Memory B cell (primary cell): ENCODE measurements at regions not wholly inside any gene's neighbourhood (a gene's known extent, or its start where the extent isn't known, plus 50 kb on each side); places are given as distances from the start of the nearest gene placed in this dataset.

Source experiments
- ATAC-seq: fragments of 150-1000 bp; cut with Tn5 transposase; 2 replicates; pipeline ENCODE4 v1.10.0; 2021; ENCODE audit warnings: low read depth, mild to moderate bottlenecking, moderate library complexity
- DNase-seq, 2 donors: peaks; one replicate each; pipeline ENCODE4 v3.0.0; 2022; ENCODE audit warnings: low spot score in 2 of 2
- H3K27ac Mint-ChIP-seq: one replicate; pipeline ENCODE4 v1.8.0; 2022; ENCODE audit warnings: mild to moderate bottlenecking, moderate library complexity, mixed read lengths
- H3K27me3 Mint-ChIP-seq: one replicate; pipeline ENCODE4 v1.8.0; 2022; ENCODE audit warnings: mixed read lengths
- H3K36me3 Mint-ChIP-seq: one replicate; pipeline ENCODE4 v1.8.0; 2022; ENCODE audit warnings: mild to moderate bottlenecking, mixed read lengths
- H3K4me1 Mint-ChIP-seq: one replicate; pipeline ENCODE4 v1.8.0; 2022; ENCODE audit warnings: mixed read lengths
- H3K4me3 Mint-ChIP-seq: one replicate; pipeline ENCODE4 v1.8.0; 2022; ENCODE audit warnings: mild to moderate bottlenecking, moderate library complexity, mixed read lengths
- H3K9me3 Mint-ChIP-seq: one replicate; pipeline ENCODE4 v1.8.0; 2022; ENCODE audit warnings: mixed read lengths

DNA sequence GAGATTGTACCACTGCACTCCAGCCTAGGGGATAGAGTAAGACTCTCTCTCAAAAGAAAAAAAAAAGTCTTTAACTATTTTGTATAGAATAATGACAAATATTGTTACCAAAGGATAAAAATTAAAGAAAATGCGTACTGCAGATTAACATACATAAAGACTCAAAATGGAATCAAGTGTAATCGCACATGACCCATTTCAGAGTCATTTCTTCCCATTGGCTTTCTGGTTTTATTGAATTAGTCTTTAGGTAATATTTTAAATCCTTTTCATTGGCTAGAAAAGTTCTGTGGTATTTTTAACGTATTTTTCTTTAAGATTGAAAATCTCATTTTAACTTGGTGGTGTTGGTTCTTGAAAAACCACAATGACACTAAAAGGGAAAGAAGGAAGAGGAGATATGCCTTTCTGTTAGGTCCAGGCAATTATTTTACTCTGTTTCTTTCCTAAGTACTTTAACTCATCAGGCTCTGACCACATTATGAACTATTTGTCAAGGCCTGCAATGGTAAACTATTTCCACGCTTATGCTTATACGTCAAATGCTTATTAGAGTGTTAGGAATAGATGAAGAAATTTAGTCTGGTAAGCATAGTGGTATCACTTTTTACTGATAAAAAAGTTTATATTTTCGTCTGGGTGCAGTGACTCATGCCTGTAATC, 52.3 kb downstream of the PLEKHG1 start:
- Mint-ChIP-seq H3K27ac (no peak overlapping the region), H3K27me3 (no peaks in the 10 kb centered on the region), H3K4me3 (no peak overlapping the region), H3K9me3 (no peaks in the 10 kb centered on the region), H3K4me1 (peaks cover 2% of the 10 kb centered on the region), H3K36me3 (peaks cover 10% of the 10 kb centered on the region)
- DNase-seq (no peak), ATAC-seq (no peak)

DNA sequence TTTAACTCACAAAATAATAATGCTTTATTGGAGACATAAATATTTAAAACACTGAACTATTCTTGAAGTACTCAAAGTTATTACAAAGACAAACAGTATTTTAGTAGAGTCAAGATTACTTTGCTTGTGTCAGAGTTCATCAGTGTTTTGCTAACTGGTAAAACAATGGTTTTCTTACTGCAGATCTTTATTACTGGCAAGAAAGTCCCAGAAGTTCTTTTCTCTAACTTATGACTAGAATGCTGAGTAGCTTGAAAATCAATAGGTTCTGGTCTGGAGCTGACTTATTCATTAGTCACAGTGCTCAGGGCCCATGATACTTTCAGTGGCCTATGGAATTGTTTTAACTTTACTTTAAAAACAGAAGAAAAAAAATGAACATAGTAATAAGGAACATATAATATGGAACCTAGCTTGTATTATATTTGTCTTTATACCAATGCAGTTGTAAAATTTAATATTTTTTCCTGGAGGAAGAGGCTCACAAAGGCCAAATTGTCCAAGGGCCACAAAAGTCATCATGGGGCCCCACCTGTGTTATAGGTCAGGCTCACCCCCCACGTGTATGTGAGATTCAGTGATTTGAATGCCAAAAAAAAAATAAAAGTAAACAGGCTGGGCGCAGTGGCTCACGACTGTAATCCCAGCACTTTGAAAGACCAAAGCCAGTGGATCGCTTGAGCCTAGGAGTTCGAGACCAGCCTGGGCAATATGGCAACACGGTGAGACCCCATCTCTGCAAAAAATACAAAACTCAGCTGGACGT, 53.3 kb downstream of the PLEKHG1 start:
- H3K9me3 Mint-ChIP-seq: no peaks in the 10 kb centered on the region
- no peaks in the 10 kb centered on the region for H3K27me3 Mint-ChIP-seq
- DNase-seq: no peak
- no peak overlapping the region for H3K4me3 Mint-ChIP-seq
- H3K36me3 Mint-ChIP-seq: peaks cover 10% of the 10 kb centered on the region
- peaks cover 5% of the 10 kb centered on the region for H3K4me1 Mint-ChIP-seq
- ATAC-seq: no peak
- no peak overlapping the region for H3K27ac Mint-ChIP-seq

DNA sequence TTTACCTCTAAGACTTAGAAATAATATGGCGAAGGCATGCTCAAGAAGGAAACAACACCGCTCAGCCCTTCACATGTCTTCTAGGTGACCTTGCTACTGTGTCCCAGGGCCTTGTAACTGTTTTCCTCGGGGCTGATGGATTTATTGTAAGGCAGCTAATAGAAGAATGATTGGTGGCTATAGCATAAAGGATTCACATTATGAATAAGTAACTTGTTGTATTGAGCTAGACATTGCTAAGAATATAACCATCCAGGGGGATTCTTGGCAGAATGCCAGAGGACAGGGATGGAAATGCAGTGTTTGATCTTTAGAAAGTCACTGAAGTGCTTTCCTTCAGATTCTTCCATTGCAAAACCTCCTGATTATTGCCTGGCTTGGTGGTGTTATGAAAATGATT, 54.9 kb downstream of the PLEKHG1 start:
- Mint-ChIP-seq H3K9me3 (no peaks in the 10 kb centered on the region), H3K27me3 (no peaks in the 10 kb centered on the region), H3K4me1 (peaks cover 9% of the 10 kb centered on the region), H3K27ac (no peak overlapping the region), H3K36me3 (peaks cover 18% of the 10 kb centered on the region), H3K4me3 (no peak overlapping the region)
- ATAC-seq (no peak), DNase-seq (no peak)

DNA sequence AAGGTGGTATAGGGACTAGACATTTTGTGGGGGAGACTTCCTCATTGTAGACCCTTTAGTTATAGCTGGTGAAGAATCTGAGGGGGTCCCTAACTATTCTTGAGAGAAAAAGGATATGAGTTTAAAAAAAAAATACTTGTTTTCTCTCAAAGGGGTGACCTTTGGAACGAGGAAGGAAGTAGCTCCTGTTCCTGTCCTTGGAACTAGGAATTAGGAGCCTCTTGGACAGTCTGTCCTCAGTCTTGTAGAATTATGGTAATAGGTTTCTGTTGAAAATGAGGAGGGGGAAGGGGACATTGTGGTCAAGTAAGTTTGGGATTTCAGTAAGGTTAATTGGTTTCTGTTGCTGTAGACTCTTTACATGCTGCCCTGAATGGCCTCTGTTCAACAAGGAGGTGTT, 56.5 kb downstream of the PLEKHG1 start:
- Mint-ChIP-seq H3K27ac (peak overlapping the region; percentile 18), H3K9me3 (no peaks in the 10 kb centered on the region), H3K36me3 (peaks cover 20% of the 10 kb centered on the region), H3K27me3 (no peaks in the 10 kb centered on the region), H3K4me3 (no peak overlapping the region), H3K4me1 (peaks cover 18% of the 10 kb centered on the region)
- ATAC-seq (no peak), DNase-seq (no peak)

DNA sequence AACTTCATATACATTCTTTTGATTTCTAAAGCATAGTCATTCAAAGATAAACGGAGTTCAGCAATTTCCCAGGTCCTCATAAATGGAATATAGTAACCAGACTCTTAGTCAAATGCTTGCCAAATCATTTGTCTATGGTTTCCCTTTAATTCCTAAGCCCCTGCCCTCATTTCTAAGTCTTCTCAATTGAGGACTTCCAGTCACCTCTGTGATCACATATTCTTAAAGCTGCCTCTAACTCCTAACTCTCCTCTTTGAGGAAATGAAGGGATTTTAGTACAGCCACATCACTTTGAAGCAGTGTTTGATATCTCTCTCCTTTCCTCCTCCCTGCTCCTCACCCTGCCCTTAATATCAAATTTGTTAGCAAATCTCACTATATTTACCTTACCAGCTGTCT, 58.7 kb downstream of the PLEKHG1 start:
- H3K27me3 Mint-ChIP-seq: no peaks in the 10 kb centered on the region
- no peak for ATAC-seq

DNA sequence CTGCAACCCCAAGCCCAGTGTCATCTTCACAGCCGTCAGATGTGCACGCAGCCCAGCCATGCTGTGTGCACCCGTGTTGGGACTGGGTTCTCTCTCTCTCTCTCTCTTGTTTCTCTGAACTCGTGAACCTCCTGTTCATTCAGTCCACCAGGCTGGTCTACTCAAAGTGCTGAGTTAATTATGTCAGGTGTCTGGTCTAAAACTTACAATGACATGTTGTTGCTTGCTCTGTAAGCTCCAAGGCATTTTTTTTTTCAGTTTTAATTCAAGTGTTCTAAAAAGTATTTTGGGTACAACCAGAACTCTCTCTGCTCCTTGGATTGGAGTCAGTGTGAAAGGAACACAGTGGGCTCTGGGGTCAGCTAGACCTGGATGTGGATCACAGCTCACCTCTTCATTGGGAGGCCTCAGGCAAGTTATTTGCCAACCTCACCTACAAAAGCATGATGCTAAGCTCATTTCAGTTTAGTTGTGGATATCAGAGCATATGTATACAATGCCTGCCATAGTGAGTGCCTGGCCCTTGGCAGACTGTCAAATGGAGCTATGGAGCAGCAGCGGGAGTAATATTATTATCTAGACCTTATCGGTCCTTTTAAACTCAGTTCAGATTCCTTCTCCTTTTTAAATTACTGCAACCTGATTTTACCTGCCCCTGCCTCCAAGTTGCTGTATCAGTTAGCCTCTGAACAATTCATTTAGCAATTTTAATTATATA, 59.5 kb downstream of the PLEKHG1 start:
- Mint-ChIP-seq H3K4me1 (peaks cover 25% of the 10 kb centered on the region), H3K9me3 (no peaks in the 10 kb centered on the region), H3K4me3 (no peak overlapping the region), H3K36me3 (peaks cover 26% of the 10 kb centered on the region), H3K27me3 (no peaks in the 10 kb centered on the region), H3K27ac (peak overlapping the region; percentile 45)
- ATAC-seq: no peak
- DNase-seq: no peak

More for the DNA sequence above, 58.7 kb downstream of the PLEKHG1 start:
- H3K9me3 Mint-ChIP-seq: no peaks in the 10 kb centered on the region
- no peak overlapping the region for H3K4me3 Mint-ChIP-seq
- no peak for DNase-seq
- peaks cover 20% of the 10 kb centered on the region for H3K4me1 Mint-ChIP-seq
- peak overlapping the region; percentile 45 for H3K27ac Mint-ChIP-seq
- peaks cover 20% of the 10 kb centered on the region for H3K36me3 Mint-ChIP-seq

DNA sequence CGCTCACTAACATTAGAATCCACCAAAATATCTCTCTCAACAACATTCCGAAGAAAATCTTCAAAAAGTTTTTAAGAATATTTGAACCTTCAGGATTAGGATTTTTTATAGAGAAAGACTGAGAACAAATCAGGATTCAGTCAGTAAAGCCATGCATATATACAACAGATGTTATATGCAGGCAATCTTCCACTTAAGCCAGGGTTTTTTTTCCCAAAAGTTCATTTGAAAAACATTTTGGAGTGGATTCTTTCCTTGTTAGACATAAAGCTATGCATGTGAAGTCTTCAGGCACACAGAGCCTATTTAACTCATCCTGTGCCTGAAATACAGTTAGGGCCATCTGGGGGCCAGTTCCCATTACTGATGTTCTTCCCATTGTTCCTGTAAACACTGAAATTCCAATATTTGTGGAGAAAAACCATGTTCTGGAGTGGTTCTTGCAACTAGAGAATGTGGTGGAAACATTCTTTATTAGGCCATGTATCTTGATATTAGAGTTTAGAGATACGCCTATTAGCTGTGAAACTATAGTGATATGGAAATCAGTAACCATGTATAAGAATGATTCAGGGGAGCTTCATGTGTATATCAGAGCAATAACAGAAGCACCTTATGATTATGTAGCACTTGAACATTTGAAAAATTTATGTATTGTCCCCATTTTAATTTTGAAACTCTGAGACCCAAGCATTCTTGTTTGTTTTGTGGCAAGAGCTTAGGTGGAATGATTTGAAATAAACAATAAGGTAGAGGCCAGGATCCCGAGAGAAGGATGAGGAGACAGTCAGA, 61.7 kb downstream of the PLEKHG1 start:
- Mint-ChIP-seq H3K9me3 (no peaks in the 10 kb centered on the region), H3K36me3 (peaks cover 25% of the 10 kb centered on the region), H3K4me3 (no peak overlapping the region), H3K27ac (peak overlapping the region; percentile 45), H3K27me3 (no peaks in the 10 kb centered on the region), H3K4me1 (peaks cover 29% of the 10 kb centered on the region)
- ATAC-seq (no peak), DNase-seq (no peak)

DNA sequence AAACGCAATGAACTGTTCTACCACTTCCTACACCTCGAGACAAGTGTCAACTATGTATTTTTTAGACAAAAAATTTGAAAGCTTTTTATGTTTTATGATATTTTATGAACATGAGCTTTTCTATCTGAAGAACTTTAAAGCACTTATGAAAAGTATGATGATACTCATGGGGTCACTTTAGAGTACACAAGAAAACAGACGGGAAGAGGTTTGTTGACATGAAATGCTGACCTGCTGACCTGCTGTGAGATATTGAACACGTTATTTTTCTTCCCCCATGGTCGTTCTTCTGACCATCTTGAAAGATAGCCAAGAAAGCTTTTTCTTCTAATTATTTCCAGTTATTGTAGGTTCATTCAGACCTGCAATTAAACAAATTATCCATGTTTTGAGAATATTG, 63.1 kb downstream of the PLEKHG1 start:
- Mint-ChIP-seq H3K4me3 (no peak overlapping the region), H3K4me1 (peaks cover 32% of the 10 kb centered on the region), H3K27ac (peak overlapping the region; percentile 47), H3K36me3 (peaks cover 25% of the 10 kb centered on the region), H3K27me3 (no peaks in the 10 kb centered on the region), H3K9me3 (no peaks in the 10 kb centered on the region)
- ATAC-seq: no peak
- no peak for DNase-seq

DNA sequence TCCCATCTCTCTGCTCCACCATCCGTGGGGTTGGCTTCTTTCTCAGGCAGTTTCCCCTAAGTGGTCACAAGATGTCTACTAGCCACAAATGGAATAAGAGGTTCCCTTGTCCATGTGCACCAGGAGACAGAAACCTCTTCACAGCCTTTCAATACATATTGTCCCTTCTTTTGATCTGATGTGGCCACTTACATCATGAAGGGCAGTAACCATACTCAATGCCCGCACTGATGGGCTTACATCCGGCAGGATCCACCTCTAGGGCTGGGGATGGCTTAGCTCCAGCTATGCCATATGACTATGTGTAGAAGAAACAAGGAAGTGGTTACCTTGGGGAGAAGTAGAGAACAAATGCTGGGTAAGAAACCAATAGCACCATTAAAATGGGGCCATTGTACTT, 64.4 kb downstream of the PLEKHG1 start:
- ATAC-seq (no peak), DNase-seq (no peak)
- H3K9me3 Mint-ChIP-seq: no peaks in the 10 kb centered on the region
- no peak overlapping the region for H3K4me3 Mint-ChIP-seq
- H3K36me3 Mint-ChIP-seq: peaks cover 23% of the 10 kb centered on the region
- H3K27me3 Mint-ChIP-seq: no peaks in the 10 kb centered on the region
- H3K27ac Mint-ChIP-seq: peak overlapping the region; percentile 43
- peaks cover 31% of the 10 kb centered on the region for H3K4me1 Mint-ChIP-seq

DNA sequence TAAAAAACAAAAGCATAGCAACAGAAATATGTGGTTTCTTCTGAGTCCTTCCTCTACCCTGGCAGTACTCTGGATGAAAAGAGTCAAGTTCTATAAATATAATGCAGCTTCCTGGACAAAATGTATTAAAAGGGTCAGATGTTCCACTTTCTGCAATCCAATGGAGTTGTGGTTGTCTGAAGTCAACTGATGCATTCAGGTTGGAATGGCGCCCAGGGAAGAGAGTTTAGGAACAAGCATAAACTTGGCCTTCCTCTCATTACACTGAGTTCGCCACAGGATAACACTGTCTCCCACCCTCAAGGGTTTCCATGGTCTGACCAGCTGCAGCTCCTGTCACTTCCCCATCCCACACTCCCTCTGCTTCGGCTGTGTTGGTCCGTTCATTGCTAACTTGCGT, 66.4 kb downstream of the PLEKHG1 start:
- ATAC-seq: no peak
- peak overlapping the region; percentile 87 for H3K27ac Mint-ChIP-seq
- H3K36me3 Mint-ChIP-seq: peaks cover 19% of the 10 kb centered on the region
- H3K27me3 Mint-ChIP-seq: no peaks in the 10 kb centered on the region
- H3K4me1 Mint-ChIP-seq: peaks cover 27% of the 10 kb centered on the region
- H3K9me3 Mint-ChIP-seq: no peaks in the 10 kb centered on the region
- no peak for DNase-seq
- H3K4me3 Mint-ChIP-seq: no peak overlapping the region

DNA sequence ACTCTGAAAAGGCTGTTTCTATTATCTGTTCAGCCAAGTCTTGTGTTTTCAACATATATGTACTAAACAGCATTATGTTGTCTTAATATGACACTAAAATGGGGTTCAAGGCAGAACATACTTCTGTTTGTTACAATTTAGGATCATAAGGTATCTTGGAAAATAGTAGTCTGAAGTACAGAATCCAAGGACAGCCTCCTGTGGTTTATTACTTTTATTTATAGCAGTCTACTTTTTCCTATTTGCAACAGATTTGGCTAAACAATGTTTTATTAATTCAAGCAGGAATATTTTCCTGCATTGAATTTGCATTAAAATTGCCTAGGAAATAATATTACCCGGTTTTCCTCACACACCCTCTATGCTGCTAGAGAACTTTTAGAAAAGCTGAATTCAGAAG, 67.7 kb downstream of the PLEKHG1 start:
- H3K27me3 Mint-ChIP-seq: no peaks in the 10 kb centered on the region
- H3K27ac Mint-ChIP-seq: peak overlapping the region; percentile 87
- H3K36me3 Mint-ChIP-seq: peaks cover 23% of the 10 kb centered on the region
- H3K9me3 Mint-ChIP-seq: no peaks in the 10 kb centered on the region
- DNase-seq (no peak), ATAC-seq (no peak)
- peaks cover 31% of the 10 kb centered on the region for H3K4me1 Mint-ChIP-seq
- no peak overlapping the region for H3K4me3 Mint-ChIP-seq

DNA sequence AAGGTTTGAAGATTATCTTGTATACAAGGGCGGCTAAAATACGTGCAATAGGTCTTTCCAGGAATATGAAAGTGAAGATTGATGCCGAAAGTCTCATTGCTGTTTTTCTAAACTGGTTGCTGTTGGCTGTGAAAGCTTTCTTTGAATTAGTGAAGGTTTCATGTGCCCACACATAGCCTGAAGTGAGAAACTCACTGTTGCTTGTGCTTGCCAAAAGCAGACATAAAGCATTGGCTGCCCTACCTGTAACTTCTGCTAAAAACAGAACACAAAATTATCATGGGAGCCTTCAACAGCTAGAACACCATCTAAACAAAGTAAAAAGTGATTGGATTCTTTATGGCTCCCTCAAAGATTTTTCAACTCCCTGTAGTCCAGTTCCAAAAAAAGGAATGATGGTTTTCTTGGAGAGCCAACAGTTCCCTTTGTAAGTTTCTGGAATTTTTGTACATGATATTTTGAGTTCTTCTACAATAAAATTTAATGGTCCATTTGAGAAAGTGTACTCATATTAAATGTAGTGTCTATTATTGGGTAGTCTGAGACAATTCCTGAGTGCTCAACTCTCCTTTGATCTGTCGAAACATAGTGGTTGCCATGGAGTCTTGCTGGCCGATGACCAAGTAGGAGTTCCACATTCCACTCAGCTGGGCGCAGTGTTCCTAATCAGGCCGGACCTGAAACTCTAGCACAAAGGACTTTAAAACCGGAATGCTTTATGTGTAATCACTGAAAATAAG, 68.5 kb downstream of the PLEKHG1 start:
- no peak for DNase-seq
- peaks cover 23% of the 10 kb centered on the region for H3K36me3 Mint-ChIP-seq

DNA sequence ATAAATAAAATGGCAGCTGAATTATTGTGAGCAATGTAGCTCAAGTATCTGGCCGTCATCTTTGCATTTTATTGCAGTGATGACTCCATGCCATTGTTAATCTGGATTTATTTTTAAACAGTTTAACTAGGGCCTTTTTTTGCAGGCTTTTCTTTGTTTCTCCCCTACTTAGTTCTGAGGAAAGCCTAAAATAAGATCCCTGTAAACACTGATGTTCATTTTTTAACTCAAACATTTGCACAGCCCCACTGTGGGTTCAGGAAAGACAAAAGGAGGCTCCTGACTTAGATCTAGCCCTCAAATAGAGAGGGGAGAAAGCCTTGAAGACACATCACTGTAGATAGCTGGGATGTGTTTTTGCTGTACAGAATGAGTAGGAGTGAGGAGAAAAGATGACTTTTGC, 69.2 kb downstream of the PLEKHG1 start:
- Mint-ChIP-seq H3K9me3 (no peaks in the 10 kb centered on the region), H3K27me3 (no peaks in the 10 kb centered on the region), H3K4me1 (peaks cover 38% of the 10 kb centered on the region), H3K27ac (peak overlapping the region; percentile 87), H3K36me3 (peaks cover 24% of the 10 kb centered on the region), H3K4me3 (no peak overlapping the region)
- DNase-seq: no peak
- ATAC-seq: no peak

More for the DNA sequence above, 68.5 kb downstream of the PLEKHG1 start:
- Mint-ChIP-seq H3K4me3 (no peak overlapping the region), H3K4me1 (peaks cover 32% of the 10 kb centered on the region), H3K27ac (peak overlapping the region; percentile 87), H3K27me3 (no peaks in the 10 kb centered on the region), H3K9me3 (no peaks in the 10 kb centered on the region)
- ATAC-seq: no peak
